ENCODE measurements at regions not wholly inside any gene's neighbourhood (a gene's known extent, or its start where the extent isn't known, plus 50 kb on each side); places are given as distances from the start of the nearest gene placed in this dataset.

- DNase-seq: no peak
- H3K27me3 ChIP-seq: no peaks in the 10 kb centered on the region
- no peak overlapping the region for H3K27ac ChIP-seq
- H3K4me3 ChIP-seq: no peak overlapping the region
- intact Hi-C loops (cut with DNase I): no loop called here
- 90 to 91% (median 91%) methylated on average over 9 of the region's 9 CpGs for WGBS, 3 donors
- no peaks in the 10 kb centered on the region for H3K4me1 ChIP-seq (ENCODE audit: insufficient read depth)
- no peak for TF ChIP-seq EP300 (IDR thresholded peaks at IDR 0.05)
- H3K36me3 ChIP-seq: no peaks in the 10 kb centered on the region
- H3K9me3 ChIP-seq: no peaks in the 10 kb centered on the region
These were observed 201.4 kb upstream of the SIX2 start for GRCh38 chr2:45210462-45211195.

- DNase-seq: no peak
- no peak overlapping the region for H3K27ac ChIP-seq
These were observed 200.6 kb upstream of the SIX2 start for GRCh38 chr2:45209875-45210274.

GRCh38 chr2:45209302-45209701 is 200.1 kb upstream of the SIX2 start:
- H3K4me3 ChIP-seq: no peak overlapping the region
- intact Hi-C loops (cut with DNase I): no loop called here
- TF ChIP-seq, protein P1, sequence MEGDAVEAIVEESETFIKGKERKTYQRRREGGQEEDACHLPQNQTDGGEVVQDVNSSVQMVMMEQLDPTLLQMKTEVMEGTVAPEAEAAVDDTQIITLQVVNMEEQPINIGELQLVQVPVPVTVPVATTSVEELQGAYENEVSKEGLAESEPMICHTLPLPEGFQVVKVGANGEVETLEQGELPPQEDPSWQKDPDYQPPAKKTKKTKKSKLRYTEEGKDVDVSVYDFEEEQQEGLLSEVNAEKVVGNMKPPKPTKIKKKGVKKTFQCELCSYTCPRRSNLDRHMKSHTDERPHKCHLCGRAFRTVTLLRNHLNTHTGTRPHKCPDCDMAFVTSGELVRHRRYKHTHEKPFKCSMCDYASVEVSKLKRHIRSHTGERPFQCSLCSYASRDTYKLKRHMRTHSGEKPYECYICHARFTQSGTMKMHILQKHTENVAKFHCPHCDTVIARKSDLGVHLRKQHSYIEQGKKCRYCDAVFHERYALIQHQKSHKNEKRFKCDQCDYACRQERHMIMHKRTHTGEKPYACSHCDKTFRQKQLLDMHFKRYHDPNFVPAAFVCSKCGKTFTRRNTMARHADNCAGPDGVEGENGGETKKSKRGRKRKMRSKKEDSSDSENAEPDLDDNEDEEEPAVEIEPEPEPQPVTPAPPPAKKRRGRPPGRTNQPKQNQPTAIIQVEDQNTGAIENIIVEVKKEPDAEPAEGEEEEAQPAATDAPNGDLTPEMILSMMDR (IDR thresholded peaks at IDR 0.05): no peak
- TF ChIP-seq EP300 (IDR thresholded peaks at IDR 0.05) (no peak), POLR2A (IDR thresholded peaks at IDR 0.05) (no peak)
- H3K36me3 ChIP-seq: no peaks in the 10 kb centered on the region
- H3K4me1 ChIP-seq (ENCODE audit: insufficient read depth): no peaks in the 10 kb centered on the region
- H3K9me3 ChIP-seq: no peaks in the 10 kb centered on the region
- WGBS, 3 donors: 52 to 68% (median 55%) methylated on average over 5 of the region's 5 CpGs
- DNase-seq: no peak
- no peaks in the 10 kb centered on the region for H3K27me3 ChIP-seq
- no peak overlapping the region for H3K27ac ChIP-seq

More at GRCh38 chr2:45209875-45210274, 200.6 kb upstream of the SIX2 start:
- TF ChIP-seq EP300 (IDR thresholded peaks at IDR 0.05): no peak
- TF ChIP-seq, protein P1 (IDR thresholded peaks at IDR 0.05): no peak
- no peak for TF ChIP-seq POLR2A (IDR thresholded peaks at IDR 0.05)
- Histone ChIP-seq H3K36me3 (no peaks in the 10 kb centered on the region), H3K9me3 (no peaks in the 10 kb centered on the region), H3K4me3 (no peak overlapping the region), H3K4me1 (ENCODE audit: insufficient read depth) (no peaks in the 10 kb centered on the region), H3K27me3 (no peaks in the 10 kb centered on the region)
- intact Hi-C loops (cut with DNase I): no loop called here
- WGBS, 3 donors: 94 to 100% (median 95%) methylated on average over 1 of the region's 1 CpG

DNA sequence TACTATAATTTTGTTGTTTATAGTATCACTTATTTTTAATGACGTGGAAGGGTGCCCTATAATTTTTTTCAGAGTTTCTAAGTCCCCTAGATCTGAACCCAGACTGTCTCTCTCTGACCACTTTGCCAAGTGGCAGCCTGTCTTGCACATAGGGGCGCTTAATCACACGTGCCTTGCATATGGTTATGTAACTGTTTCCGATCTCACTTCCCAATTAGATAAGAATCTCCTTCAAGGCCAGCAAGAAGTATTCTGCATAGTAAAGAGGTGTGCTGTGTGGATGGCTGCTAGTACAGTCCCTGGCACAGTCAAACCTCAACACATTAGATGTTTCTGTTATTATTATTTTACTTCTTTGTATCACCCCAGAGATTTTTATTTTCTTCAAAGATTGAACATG is 197.8 kb upstream of the SIX2 start:
- no peaks in the 10 kb centered on the region for H3K27me3 ChIP-seq
- WGBS, 3 donors: 52 to 59% (median 53%) methylated on average over 4 of the region's 4 CpGs
- TF ChIP-seq, protein P1 (IDR thresholded peaks at IDR 0.05): no peak
- TF ChIP-seq POLR2A (IDR thresholded peaks at IDR 0.05): no peak
- TF ChIP-seq EP300 (IDR thresholded peaks at IDR 0.05): no peak
- no peaks in the 10 kb centered on the region for H3K9me3 ChIP-seq
- intact Hi-C loops (cut with DNase I): no loop called here
- no peaks in the 10 kb centered on the region for H3K4me1 ChIP-seq (ENCODE audit: insufficient read depth)
- H3K27ac ChIP-seq: no peak overlapping the region
- H3K4me3 ChIP-seq: no peak overlapping the region
- no peaks in the 10 kb centered on the region for H3K36me3 ChIP-seq
- no peak for DNase-seq

- no peaks in the 10 kb centered on the region for H3K27me3 ChIP-seq
- TF ChIP-seq POLR2A (IDR thresholded peaks at IDR 0.05) (no peak), EP300 (IDR thresholded peaks at IDR 0.05) (no peak)
- TF ChIP-seq, protein P1 (IDR thresholded peaks at IDR 0.05): no peak
- whole genome bisulfite sequencing, 3 donors: 84 to 88% (median 87%) methylated on average over 8 of the region's 8 CpGs
- no peak overlapping the region for H3K4me3 ChIP-seq
- H3K27ac ChIP-seq: no peak overlapping the region
- DNase-seq: no peak
- no peaks in the 10 kb centered on the region for H3K4me1 ChIP-seq (ENCODE audit: insufficient read depth)
- no peaks in the 10 kb centered on the region for H3K36me3 ChIP-seq
- intact Hi-C loops (cut with DNase I): no loop called here
- no peaks in the 10 kb centered on the region for H3K9me3 ChIP-seq
These were observed 196.7 kb upstream of the SIX2 start for GRCh38 chr2:45205985-45206384.

All from ovary (tissue), 7 donors.